SK-N-MC (cell line): ENCODE measurements at regions not wholly inside any gene's neighbourhood (a gene's known extent, or its start where the extent isn't known, plus 50 kb on each side); places are given as distances from the start of the nearest gene placed in this dataset.

Experiments
- DNase-seq: peaks from one replicate; pipeline ENCODE4 v3.0.0-alpha.2; 2011; ENCODE audit warnings: low read depth, low spot score
- H3K27ac ChIP-seq: fragments of 200-600 bp; sonication (generic); 2 replicates; pipeline ENCODE4 v1.5.1; 2016; ENCODE audit warnings: mixed run types
- H3K36me3 ChIP-seq: fragments of 200-600 bp; sonication (generic); 2 replicates; pipeline ENCODE4 v1.6.1; 2017; ENCODE audit warnings: antibody characterized with exemption, low read length, mixed read lengths; ENCODE audit not compliant: insufficient read depth
- H3K4me3 ChIP-seq: fragments of 200-600 bp; sonication (generic); 2 replicates; pipeline ENCODE4 v1.5.1; 2016
- H3K9ac ChIP-seq: fragments of 200-600 bp; sonication (generic); 2 replicates; pipeline ENCODE4 v1.8.0; 2017; ENCODE audit warnings: mixed run types, mixed read lengths; ENCODE audit not compliant: insufficient read length
- H3K9me3 ChIP-seq: fragments of 200-600 bp; sonication (generic); 2 replicates; pipeline ENCODE4 v1.6.1; 2017; ENCODE audit warnings: low read depth, mild to moderate bottlenecking, antibody characterized with exemption, low read length, moderate library complexity, mixed read lengths
- EZH2 ChIP-seq: fragments of 200-600 bp; sonication (generic); IDR thresholded peaks from one replicate; pipeline ENCODE4 v1.6.1; 2017; ENCODE audit warnings: antibody characterized with exemption
- FOXP2 ChIP-seq: optimal IDR thresholded peaks from 2 replicates; pipeline ENCODE3; 2011; ENCODE audit warnings: mild to moderate bottlenecking, moderate library complexity; ENCODE audit not compliant: insufficient read depth; ENCODE audit errors: extremely low read length, control extremely low read depth
- POLR2AphosphoS5 ChIP-seq: IDR thresholded peaks from 2 replicates; pipeline ENCODE4 v1.6.1; 2012; ENCODE audit warnings: mild to moderate bottlenecking, low read depth, low read length, borderline replicate concordance

DNA sequence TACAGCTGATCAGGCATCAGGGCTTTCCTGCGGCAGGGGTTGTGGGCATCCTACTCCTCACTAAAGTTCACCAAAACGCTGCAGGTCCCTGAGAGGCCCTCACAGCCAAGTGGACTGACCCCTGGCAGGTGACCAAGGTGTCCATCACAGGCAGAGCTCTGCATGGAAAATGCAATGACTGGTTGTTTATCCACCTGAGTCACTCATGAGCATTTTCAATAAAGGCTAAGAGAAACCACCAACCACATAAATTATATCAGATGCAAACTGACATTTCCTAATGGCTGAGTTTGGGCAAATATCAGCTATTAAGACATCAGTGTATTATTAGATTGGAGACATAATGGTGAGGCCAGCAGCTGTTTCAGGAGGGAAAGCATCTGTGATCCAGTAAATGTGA, 152.7 kb upstream of the SYNDIG1 start:
- TF ChIP-seq EZH2 (no peak), FOXP2 (no peak), POLR2AphosphoS5 (no peak)
- no peaks in the 10 kb centered on the region for H3K9me3 ChIP-seq
- no peak for DNase-seq
- no peak overlapping the region for H3K27ac ChIP-seq
- H3K9ac ChIP-seq: no peak overlapping the region
- H3K4me3 ChIP-seq: no peak overlapping the region
- no peaks in the 10 kb centered on the region for H3K36me3 ChIP-seq

DNA sequence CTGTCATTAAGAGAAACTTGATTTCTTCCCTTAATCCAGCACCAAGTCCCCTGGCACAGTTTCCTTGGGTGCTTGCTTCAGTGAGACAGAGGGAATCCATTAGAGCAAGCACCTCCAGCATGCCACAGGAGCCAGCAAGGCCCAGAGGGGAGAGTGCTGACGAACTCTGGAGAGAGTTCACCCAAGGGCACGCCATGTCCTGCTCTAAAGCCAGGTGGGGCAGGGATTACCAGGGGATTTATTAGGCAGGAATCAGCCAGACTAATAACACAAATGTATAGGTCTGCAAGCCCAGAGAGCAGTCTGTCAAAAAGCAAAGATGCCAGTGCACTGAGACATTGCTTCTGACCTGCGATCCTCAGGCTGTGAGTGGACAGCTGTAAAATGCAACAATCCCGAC, 155.4 kb upstream of the SYNDIG1 start:
- H3K4me3 ChIP-seq: no peak overlapping the region
- H3K27ac ChIP-seq: no peak overlapping the region
- H3K36me3 ChIP-seq: no peaks in the 10 kb centered on the region
- no peak for TF ChIP-seq EZH2
- TF ChIP-seq FOXP2: no peak
- TF ChIP-seq POLR2AphosphoS5: no peak
- DNase-seq: no peak
- H3K9me3 ChIP-seq: no peaks in the 10 kb centered on the region
- no peak overlapping the region for H3K9ac ChIP-seq

DNA sequence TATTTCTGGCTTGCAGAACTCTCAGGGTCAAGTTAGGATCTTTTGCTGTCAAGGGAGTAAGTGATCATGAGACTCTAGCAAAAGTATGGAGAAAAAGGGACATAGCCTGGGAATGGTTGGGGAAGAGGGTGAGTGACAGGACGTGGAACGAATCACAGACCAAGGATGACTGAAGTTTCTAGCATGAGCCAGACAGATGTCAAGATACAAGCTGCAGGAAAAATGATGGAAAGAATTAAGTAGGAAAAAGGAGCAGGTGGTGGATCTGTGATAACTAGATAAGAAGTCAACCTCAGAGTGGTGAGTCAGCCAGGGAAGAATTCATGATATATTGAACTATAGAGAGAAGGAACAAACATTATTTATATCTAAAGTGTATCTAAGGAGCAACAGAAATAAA, 159.8 kb upstream of the SYNDIG1 start:
- TF ChIP-seq POLR2AphosphoS5: no peak
- TF ChIP-seq EZH2: no peak
- TF ChIP-seq FOXP2: no peak
- no peak overlapping the region for H3K9ac ChIP-seq
- H3K27ac ChIP-seq: no peak overlapping the region
- no peaks in the 10 kb centered on the region for H3K36me3 ChIP-seq
- H3K4me3 ChIP-seq: no peak overlapping the region
- no peaks in the 10 kb centered on the region for H3K9me3 ChIP-seq
- no peak for DNase-seq

DNA sequence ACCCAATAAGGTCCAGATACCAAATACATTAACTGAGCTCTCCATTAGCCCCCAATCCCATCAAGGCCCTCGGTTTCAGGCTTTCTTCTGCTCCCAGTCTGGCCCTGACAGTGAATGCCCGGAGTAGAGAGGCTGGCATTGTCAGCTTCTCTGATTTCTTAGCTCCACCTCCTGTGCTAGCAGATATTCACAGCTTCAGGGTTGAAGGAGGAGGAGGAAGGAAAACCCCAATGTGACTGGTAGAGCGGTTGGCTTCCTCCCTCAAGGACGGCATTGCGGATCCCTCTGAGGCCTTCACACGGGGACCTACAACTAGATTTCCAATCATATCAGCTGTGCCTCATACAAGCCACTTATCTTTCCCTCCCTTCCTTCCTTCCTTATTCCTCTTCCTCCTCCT, 164.1 kb upstream of the SYNDIG1 start:
- TF ChIP-seq FOXP2 (no peak), POLR2AphosphoS5 (no peak), EZH2 (no peak)
- no peak for DNase-seq
- Histone ChIP-seq H3K36me3 (no peaks in the 10 kb centered on the region), H3K27ac (no peak overlapping the region), H3K9me3 (no peaks in the 10 kb centered on the region), H3K9ac (no peak overlapping the region), H3K4me3 (no peak overlapping the region)

DNA sequence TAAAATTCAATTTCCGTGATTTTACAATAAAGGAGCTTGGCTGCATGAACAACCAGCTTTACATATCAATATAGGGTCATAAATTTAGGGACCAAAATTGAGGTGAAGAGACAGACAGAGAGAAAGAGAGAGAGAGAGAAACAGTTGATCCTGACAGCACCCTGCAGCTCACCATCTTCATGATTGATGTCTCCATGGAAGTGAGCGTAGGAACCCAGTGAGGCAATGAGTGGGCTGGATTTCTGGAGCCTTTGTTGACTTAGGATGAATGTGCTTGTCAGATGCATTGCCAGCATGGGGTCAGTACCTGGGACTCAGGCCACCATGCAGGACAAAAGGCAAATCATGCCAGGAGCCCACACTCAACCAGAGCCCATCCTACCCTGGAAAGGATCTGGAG, 165.1 kb upstream of the SYNDIG1 start:
- Histone ChIP-seq H3K27ac (no peak overlapping the region), H3K4me3 (no peak overlapping the region), H3K9me3 (no peaks in the 10 kb centered on the region), H3K36me3 (no peaks in the 10 kb centered on the region), H3K9ac (no peak overlapping the region)
- TF ChIP-seq EZH2: no peak
- TF ChIP-seq POLR2AphosphoS5: no peak
- no peak for TF ChIP-seq FOXP2
- no peak for DNase-seq

DNA sequence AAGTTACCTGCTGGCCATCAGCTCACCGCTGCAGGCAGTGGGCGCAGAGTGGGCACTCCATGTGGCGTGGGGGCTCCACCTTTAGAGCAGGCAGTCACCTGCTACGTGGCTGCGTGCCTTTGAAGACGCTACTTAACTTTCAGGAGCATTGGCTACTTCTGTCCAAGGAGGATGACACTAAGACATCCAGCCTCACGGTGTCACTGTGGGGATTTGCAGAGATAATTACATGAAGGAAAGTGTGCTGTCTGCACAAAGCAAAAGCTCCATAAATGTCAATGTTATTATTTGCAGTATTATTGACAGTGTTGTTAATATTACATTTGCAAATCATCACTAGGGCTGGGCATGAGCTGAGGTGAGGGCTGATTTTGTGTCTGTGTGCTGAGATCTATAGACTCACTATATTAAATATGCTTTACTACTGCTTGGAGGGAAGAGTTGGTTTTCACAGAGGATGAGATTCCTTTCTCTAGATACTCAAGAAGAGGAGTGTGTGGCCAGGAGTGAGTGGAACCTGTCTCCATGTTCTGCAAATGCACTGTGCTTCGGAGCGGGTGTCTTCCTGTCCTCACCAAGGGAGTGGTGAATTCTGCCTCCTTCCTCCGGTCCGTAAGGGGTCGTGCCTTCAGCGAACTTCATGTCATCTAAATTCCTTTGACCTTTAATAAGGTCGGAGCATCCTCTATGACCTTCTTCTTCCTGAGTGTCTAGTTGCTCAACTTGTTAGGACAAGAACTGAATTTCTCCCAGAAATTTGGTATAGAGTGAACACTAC, 165.8 kb upstream of the SYNDIG1 start:
- no peak overlapping the region for H3K27ac ChIP-seq
- no peak overlapping the region for H3K4me3 ChIP-seq
- no peak for DNase-seq
- H3K36me3 ChIP-seq: no peaks in the 10 kb centered on the region
- H3K9ac ChIP-seq: no peak overlapping the region
- TF ChIP-seq EZH2 (no peak), POLR2AphosphoS5 (no peak), FOXP2 (no peak)
- no peaks in the 10 kb centered on the region for H3K9me3 ChIP-seq

DNA sequence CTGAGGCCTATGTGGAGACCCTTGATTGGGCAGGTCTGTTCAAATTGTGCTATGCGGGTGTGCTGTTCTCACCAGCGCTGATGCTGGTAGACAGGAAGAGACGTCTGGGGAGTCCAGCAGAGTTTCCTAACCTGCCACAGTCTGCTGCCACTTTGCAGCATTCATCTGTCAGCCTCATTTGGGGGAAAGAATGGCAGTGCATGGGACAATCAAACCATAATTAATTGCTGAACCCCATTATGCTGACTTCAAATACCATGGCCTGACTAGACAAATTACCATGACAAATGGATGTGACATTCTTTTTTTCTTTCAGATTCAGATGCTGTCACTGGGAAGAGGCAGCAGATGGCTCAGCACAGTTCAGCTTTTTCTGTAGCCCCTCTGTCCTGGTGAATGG, 171.4 kb upstream of the SYNDIG1 start:
- Histone ChIP-seq H3K9ac (no peak overlapping the region), H3K4me3 (no peak overlapping the region), H3K36me3 (no peaks in the 10 kb centered on the region), H3K27ac (no peak overlapping the region), H3K9me3 (no peaks in the 10 kb centered on the region)
- TF ChIP-seq POLR2AphosphoS5: no peak
- TF ChIP-seq EZH2: no peak
- no peak for TF ChIP-seq FOXP2
- DNase-seq: no peak

DNA sequence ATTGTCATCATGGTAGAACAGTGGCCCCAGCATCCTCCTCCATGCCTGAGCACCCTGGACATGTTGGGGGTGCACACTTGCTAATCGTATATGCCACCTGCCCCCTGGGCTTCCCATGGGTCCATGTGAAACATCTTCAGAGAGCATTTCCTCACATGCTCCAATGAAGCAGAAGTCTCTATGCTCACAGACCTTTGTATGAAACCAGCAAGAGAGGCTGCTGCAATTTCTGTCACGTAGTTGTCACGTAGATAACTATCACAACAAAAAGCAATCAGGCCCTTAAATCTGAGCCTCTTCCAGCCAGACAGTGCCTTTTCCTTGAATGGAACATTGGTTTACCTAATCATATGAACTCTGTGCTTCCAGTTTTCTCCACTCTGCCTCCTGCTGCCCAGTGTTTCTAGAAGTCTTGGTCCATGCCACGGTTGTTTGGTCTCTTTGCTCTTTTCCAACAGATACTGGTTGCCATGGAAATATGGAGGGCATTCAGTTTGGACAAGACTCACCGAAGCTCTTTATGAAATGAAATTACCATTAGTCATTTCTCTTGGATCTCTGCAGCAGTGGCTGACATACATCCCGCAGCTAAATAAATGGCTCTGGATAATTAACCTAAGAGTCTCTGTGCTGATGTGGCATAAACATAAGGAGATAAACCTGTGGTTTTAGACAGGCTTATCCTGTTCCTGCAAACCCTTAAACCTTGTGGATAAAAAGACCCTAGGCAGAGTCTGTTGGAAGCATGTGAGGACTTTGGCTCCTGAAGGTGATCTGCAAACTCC, 172.8 kb upstream of the SYNDIG1 start:
- no peak for DNase-seq
- no peak overlapping the region for H3K4me3 ChIP-seq
- H3K9ac ChIP-seq: no peak overlapping the region
- H3K36me3 ChIP-seq: no peaks in the 10 kb centered on the region
- no peak for TF ChIP-seq FOXP2
- TF ChIP-seq POLR2AphosphoS5: no peak
- no peak for TF ChIP-seq EZH2
- no peak overlapping the region for H3K27ac ChIP-seq
- no peaks in the 10 kb centered on the region for H3K9me3 ChIP-seq

DNA sequence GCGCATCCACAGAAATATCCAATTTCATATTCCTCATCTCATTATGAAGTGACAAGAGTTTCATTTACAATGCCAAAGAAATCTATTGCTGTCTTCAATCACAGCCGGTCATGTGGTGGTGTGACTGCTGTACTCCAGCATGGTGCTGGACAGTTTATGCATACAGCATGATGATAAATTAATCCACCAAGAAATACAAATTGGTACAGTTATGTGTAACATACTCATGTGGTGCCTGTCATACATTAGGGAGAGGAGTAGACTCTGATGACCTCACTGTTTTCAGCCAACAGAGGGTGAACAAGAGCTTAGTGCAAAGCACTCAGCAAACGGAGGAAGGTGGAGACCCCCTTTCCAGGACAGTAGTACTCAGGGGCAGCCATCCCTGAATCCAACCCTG, 178.4 kb upstream of the SYNDIG1 start:
- Histone ChIP-seq H3K9ac (no peak overlapping the region), H3K9me3 (no peaks in the 10 kb centered on the region), H3K36me3 (no peaks in the 10 kb centered on the region), H3K4me3 (no peak overlapping the region), H3K27ac (no peak overlapping the region)
- TF ChIP-seq EZH2: no peak
- TF ChIP-seq FOXP2: no peak
- no peak for TF ChIP-seq POLR2AphosphoS5
- DNase-seq: no peak
